GM18870 (cell line): ENCODE measurements at regions not wholly inside any gene's neighbourhood (a gene's known extent, or its start where the extent isn't known, plus 50 kb on each side); places are given as distances from the start of the nearest gene placed in this dataset.
"Not testable (repeated sequence)": the region's sequence is repeated elsewhere in the genome, so short reads cannot be mapped to it uniquely, and the experiment has no call there.

Source experiments
- ATAC-seq: cut with Tn5 transposase; IDR thresholded peaks from one replicate; pipeline ENCODE4 v1.9.1; 2021; ENCODE audit warnings: moderate library complexity; ENCODE audit not compliant: unreplicated experiment

GRCh38 chr15:39503526-39503925 lies 77.4 kb upstream of the THBS1 start:
- ATAC-seq: no peak

DNA sequence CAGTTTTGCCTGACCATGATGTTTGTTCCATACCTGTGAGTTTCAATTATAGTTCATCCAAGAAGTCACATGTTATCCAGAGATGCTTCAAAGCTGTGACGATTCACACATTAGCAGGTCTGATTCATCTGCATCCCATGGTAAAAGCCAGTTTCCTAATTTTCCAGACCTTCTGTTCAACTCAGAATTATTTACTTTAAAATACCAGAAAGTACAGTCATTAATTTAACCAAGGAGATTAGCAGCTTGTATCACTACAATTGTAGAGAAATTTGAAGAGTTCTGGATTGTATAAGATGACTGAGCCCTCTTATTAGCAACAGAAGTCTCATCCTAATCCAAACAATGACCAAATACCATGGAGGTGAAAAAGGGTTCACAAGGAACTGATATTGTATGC lies 76.1 kb upstream of the THBS1 start:
- no peak for ATAC-seq

- no peak for ATAC-seq
These were observed 74.7 kb upstream of the THBS1 start for GRCh38 chr15:39506146-39506545.

DNA sequence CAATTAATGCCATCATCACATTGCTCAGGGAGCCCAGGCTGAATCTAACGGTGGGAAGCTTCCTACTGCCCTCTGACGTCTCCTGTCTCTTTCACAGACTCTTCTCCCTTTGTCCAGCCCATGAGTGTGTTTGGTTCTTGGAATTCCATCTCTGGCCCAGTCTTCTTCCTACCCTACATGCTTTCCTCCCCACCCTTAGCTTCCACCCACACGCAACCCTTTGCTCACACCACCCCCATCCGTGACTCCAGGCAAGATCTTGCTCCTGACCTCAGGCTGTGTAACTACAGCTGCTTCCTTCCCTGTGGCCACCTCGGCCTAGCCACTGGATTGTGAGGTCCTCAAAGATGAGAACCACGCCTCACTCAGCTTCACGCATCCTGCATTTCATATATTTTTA lies 72.3 kb upstream of the THBS1 start:
- ATAC-seq: no peak

- no peak for ATAC-seq
These were observed 70.7 kb upstream of the THBS1 start for GRCh38 chr15:39510001-39510701.

- ATAC-seq: no peak
These were observed 69.6 kb upstream of the THBS1 start for GRCh38 chr15:39511000-39511915.

DNA sequence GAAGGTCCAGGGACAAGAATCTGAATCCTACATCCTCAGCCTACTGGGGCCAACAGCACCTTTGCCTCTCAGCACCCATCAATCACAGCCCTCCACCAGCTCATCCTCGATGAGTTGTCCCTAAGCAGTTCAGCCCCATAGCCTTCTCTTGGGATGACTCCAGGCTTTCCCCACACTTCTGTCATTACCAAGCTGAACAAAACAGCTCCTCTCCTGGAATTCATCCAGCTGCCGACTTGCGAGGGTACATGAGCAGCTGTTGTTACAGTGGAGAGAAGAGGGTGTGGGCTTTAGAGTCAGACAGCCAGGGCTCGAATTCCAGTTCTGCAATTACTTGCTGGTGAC lies 69.0 kb upstream of the THBS1 start:
- no peak for ATAC-seq

DNA sequence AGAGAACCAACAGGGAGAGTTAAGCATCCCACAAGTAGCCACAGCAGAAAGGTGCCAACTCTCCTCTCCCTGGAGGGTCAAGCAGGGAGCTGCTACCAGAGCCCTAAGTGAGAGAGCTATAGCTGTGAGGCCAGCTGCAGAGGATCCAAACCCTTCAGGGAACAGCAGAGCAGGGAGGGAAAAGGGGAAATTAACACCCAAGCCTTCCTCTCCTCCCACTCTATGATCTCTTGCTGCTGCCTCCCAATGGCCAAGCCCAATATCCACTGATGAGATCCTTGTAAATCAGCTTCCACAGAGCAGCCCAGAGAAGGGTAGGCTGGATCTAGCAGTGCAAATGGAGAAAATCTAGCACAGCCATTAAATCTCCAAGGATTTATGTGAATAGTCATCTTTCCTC lies 68.2 kb upstream of the THBS1 start:
- no peak for ATAC-seq

DNA sequence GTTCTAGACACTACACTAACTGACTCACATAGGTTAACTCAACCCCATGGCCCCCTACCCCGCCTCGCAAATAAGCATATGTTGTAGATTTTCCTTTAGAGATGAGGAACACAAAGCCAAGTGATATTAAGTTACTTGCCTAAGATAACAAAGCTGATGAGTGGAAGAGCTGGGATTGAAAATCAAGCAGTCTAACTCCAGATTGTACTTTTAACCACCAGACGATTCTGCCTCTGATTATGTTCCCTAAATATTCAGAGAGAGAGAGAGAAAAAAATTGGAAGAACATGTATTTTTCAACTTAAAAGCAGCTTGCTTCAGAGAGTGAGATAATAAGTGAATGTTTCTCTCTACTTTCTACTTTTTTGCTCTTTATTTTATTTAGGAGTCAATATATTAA lies 66.9 kb upstream of the THBS1 start:
- no peak for ATAC-seq

DNA sequence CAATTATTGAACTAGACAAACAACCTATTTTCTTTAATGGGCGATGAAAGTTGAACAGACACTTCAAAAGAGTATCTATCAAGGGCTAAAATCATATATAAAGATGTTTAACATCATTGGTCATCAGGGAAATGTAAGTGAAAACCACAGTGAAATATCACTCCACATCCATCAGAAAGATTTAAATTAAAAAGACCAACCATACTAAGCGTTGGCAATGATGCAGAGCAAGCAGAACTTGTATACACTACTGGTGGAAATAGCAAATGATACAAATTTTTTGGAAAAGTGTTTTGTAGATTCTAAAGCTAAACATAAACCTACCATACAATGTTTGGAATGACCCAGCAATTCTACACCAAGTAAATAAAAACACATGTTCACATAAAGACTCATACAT lies 65.9 kb upstream of the THBS1 start:
- ATAC-seq: no peak

- no peak for ATAC-seq
These were observed 65.1 kb upstream of the THBS1 start for GRCh38 chr15:39515765-39516164.

DNA sequence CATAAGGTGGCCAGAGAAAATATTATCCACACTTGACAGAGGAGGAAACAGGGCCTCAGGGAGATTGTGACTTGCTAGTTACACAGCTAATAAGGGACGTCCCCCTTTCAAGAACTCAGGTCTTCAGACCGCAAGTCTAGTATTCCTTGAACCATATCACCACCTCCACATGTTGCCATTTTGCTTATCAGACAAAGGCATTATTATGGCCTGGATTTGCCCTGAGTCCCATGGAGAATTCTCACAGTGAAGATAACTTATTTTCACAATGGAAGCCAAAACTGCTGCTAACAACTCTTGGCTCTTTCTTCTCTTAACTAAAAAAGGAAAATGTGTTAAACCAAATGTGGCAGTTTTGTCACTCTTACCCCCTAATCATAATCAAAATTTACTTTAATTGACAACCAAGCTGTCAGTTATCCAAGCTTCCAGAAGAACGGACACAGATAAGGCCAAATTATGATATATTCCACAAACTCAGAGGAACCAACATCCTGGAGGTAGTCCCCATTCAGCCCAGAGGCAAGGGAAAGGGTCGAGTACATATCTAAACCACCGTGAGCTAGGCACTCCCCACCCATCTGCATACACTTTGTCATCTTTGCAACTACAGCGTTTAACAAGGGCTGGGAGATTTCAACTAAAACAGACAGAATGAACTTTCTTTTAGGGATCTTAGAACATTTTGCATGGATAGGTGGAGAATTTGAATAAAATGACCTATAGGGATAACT lies 63.6 kb upstream of the THBS1 start:
- no peak for ATAC-seq

DNA sequence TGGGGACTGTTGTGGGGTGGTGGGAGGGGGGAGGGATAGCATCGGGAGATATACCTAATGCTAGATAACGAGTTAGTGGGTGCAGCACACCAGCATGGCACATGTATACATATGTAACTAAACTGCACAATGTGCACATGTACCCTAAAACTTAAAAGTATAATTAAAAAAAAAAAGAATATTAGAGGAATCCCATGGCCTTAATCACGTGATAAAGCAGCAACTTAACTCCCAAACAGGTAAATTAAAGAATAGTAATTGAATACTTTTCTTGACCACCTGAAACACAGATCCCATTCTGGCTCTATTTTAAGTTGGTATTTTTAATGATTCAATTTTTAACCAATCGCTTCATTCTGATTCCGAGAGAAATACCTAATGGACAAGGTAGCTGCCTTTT lies 56.9 kb upstream of the THBS1 start:
- not testable (repeated sequence) for ATAC-seq

- ATAC-seq: no peak
These were observed 51.4 kb upstream of the THBS1 start for GRCh38 chr15:39529457-39529856.

GRCh38 chr15:39530480-39531342 lies 50.2 kb upstream of the THBS1 start:
- ATAC-seq: no peak
